C4-2B (cell line): ENCODE measurements at regions not wholly inside any gene's neighbourhood (a gene's known extent, or its start where the extent isn't known, plus 50 kb on each side); places are given as distances from the start of the nearest gene placed in this dataset.

Source experiments
- ZFX ChIP-seq: fragments of 450-650 bp; IDR thresholded peaks from 2 replicates; pipeline ENCODE4 v1.6.1; 2017
- TF ChIP-seq, protein P1 (sequence below): fragments of 450-650 bp; conservative IDR thresholded peaks from 2 replicates; pipeline ENCODE4 v1.5.1; 2017; ENCODE audit warnings: mild to moderate bottlenecking

DNA sequence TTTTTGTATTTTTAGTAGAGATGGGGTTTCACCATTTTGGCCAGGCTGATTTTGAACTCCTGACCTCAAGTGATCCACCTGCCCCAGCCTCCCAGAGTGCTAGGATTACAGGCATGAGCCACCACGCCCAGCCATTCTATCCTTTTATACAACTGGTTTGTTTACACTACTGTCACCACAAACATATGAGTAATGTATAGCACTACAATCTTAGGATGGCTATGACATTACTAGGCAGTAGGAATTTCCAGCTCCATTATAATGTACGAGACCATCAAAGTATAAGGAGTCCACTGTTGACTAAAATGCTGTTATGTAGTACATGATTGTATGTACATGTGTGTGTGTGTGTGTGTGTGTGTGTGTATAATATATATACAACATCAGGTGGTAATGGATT, 1126.1 kb upstream of the LRRN3 start:
- TF ChIP-seq, protein P1, sequence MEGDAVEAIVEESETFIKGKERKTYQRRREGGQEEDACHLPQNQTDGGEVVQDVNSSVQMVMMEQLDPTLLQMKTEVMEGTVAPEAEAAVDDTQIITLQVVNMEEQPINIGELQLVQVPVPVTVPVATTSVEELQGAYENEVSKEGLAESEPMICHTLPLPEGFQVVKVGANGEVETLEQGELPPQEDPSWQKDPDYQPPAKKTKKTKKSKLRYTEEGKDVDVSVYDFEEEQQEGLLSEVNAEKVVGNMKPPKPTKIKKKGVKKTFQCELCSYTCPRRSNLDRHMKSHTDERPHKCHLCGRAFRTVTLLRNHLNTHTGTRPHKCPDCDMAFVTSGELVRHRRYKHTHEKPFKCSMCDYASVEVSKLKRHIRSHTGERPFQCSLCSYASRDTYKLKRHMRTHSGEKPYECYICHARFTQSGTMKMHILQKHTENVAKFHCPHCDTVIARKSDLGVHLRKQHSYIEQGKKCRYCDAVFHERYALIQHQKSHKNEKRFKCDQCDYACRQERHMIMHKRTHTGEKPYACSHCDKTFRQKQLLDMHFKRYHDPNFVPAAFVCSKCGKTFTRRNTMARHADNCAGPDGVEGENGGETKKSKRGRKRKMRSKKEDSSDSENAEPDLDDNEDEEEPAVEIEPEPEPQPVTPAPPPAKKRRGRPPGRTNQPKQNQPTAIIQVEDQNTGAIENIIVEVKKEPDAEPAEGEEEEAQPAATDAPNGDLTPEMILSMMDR: no peak
- TF ChIP-seq ZFX: no peak
